NB4 (cell line): ENCODE measurements at regions not wholly inside any gene's neighbourhood (a gene's known extent, or its start where the extent isn't known, plus 50 kb on each side); places are given as distances from the start of the nearest gene placed in this dataset.

Experiments used
- MYC ChIP-seq: IDR thresholded peaks from 2 replicates; pipeline ENCODE4 v1.6.1; 2011; ENCODE audit warnings: low read depth, low read length
- POLR2A ChIP-seq: IDR thresholded peaks from 2 replicates; pipeline ENCODE4 v1.6.1; 2011; ENCODE audit warnings: mild to moderate bottlenecking; ENCODE audit not compliant: insufficient read length; ENCODE audit errors: extremely low read depth
- TF ChIP-seq, protein P1 (sequence below): IDR thresholded peaks from one replicate; pipeline ENCODE4 v1.5.1; 2012; ENCODE audit warnings: low read depth, low read length
- TF ChIP-seq, protein P2 (sequence below): IDR thresholded peaks from 2 replicates; pipeline ENCODE4 v1.6.1; 2011; ENCODE audit warnings: low read depth, low read length

- no peak for TF ChIP-seq MYC
- TF ChIP-seq, protein P1, sequence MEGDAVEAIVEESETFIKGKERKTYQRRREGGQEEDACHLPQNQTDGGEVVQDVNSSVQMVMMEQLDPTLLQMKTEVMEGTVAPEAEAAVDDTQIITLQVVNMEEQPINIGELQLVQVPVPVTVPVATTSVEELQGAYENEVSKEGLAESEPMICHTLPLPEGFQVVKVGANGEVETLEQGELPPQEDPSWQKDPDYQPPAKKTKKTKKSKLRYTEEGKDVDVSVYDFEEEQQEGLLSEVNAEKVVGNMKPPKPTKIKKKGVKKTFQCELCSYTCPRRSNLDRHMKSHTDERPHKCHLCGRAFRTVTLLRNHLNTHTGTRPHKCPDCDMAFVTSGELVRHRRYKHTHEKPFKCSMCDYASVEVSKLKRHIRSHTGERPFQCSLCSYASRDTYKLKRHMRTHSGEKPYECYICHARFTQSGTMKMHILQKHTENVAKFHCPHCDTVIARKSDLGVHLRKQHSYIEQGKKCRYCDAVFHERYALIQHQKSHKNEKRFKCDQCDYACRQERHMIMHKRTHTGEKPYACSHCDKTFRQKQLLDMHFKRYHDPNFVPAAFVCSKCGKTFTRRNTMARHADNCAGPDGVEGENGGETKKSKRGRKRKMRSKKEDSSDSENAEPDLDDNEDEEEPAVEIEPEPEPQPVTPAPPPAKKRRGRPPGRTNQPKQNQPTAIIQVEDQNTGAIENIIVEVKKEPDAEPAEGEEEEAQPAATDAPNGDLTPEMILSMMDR, result no peak
- TF ChIP-seq POLR2A, result no peak
- TF ChIP-seq, protein P2, sequence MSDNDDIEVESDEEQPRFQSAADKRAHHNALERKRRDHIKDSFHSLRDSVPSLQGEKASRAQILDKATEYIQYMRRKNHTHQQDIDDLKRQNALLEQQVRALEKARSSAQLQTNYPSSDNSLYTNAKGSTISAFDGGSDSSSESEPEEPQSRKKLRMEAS, result no peak
Measured at GRCh38 chr1:65082346-65083040, 65.5 kb upstream of the AK4 start.
